Stimulated activated naive CD4-positive, alpha-beta T cell (primary cell): ENCODE measurements at regions not wholly inside any gene's neighbourhood (a gene's known extent, or its start where the extent isn't known, plus 50 kb on each side); places are given as distances from the start of the nearest gene placed in this dataset.

Source experiments
- DNase-seq, 6 experiments: peaks; one replicate each; lab custom pipeline; 2025; lab: John Stamatoyannopoulos, UW

DNA sequence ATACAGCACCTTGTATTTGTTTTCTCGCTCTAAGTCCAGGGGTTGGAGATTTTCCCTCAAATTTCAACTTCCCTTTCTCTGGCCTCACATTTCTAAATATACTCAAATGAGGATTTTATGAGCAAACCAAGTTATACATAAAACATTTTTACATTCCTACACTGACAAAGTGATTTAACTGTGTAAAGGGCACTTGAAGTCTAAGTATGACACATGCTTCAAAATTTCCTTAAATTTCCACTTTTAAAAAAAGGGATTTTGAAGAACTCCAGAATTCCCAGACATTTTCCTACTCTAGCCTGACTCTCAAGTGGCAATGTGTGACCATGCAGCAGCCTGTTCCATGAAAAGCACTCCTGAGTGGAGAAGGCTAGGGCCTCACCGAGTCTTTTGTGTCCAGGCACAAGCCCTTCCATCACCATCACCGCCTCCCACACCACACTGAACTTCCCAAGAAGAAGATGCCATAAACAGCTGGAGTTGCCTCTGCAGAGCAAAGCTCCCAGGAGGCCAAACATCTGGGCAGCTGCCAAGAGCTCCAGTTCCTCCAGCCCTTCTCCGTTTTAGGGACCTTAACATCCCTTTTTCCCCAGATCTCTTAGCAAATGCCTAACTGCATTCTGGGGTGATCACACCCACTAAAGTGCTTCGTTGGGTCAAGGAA lies 68.9 kb downstream of the NCR2 start:
- no peak for DNase-seq

DNA sequence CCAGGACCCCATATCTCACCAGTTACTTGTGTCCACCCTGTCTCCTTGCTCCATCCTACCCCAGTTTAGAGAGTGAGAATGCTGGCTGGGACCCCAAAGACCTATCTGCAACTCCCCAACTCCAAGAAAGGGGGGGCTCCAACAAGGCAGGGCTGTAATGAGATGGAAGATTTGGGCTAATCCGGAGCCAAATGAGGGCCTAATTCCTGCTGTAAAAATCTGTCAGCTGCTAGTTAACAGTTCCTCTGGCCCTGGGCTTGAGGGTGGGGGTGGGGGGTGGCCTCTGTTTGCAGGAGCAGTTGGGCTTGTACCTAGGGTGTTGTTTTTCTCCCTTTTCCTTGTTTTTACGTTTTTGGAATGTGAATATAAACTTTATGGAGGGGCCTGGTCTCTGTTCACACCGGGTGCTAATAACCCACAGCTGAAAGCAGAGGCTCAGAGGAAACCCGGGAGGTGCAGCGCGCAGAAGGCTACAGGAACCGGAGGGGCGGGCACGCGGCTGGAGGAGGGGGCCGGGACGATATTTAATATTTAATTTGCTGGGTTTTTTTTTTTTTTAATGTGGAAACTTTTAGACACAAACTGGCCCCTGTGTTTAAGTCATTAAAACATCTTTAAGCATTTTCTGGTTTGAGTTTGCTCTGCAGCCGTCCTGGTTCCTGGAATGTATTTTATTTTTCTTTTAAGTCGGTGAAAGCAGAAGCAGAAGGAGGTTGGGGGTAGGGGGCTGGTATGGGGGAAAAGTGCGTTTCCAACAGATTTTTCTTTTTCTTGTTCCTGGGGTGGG lies 70.7 kb downstream of the NCR2 start:
- DNase-seq: no peak

DNA sequence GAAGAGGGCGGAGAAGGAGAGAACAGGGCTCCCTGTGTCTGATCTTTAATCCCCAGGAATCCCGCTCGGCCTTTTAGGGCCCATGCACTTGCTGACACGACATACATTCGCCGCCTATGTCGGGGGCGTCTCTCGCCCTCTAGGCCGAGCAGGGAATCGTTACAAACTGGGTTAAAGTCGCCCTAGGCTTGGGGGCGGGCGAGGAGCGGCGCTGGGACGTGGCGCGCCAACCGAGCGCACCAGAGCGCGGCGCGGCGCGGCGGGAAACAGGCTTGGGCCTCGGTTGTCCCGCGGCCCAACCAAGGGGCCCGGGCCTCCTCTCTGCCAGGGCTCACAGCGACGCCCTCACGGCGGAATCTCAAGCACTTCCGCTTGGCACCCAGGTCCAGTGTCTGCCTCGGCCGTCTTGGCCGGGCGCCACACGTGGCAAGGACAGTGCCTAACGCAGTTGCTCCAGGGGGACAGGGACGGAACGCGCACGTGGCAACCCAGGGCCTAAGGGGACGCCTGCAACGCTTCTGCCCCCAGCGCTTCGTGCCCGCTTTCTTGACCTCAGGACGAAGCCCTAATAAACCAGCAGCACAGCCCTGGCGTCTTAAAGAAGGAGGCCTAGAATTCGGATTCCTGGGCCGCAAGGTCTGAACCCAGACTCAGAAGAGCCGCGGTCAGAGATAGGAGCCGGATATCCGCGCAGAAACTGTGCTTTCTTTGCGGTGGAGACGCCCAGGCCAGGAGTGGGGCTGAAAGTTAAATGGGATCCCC lies 71.5 kb downstream of the NCR2 start:
- DNase-seq: no peak

DNA sequence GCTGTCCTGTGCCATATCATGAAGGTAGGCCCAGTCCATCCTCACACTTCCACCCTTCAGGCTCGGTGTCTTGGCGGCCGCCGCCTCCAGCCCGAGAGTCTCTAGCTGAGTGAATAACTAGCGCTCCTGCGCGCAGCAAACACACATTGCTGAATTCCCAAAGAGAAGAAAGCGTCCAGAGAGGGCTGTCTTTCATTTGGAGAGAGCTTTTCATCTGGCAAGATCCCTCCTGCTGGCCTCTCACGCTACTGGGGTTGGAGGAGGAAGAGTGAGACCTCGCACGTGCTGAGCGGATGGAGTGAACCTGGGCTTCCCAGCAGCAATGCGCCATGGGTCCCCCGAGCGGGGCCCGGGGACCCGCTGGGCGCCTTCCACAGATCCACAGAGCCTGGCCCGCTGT lies 73.2 kb downstream of the NCR2 start:
- DNase-seq: no peak

DNA sequence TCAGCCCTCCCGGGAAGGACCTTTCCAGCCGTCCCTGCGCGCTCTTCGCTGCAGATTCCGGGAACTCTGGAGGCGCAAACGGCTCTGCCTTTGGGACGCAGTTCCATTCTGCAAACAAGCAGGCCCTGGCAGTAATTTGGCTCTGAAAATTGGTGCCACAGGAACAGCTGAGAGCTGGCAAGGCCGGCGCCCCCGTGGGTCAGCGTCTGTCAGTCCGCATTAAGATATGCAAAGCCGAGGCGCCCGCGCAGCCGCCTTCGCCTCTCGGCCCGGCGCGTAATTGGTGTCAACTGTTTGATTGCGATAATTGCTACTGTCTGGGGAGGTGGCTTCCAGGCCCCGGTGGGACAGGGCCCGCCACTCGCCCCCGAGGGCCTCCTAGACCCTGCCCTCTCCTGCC lies 73.6 kb downstream of the NCR2 start:
- no peak for DNase-seq

DNA sequence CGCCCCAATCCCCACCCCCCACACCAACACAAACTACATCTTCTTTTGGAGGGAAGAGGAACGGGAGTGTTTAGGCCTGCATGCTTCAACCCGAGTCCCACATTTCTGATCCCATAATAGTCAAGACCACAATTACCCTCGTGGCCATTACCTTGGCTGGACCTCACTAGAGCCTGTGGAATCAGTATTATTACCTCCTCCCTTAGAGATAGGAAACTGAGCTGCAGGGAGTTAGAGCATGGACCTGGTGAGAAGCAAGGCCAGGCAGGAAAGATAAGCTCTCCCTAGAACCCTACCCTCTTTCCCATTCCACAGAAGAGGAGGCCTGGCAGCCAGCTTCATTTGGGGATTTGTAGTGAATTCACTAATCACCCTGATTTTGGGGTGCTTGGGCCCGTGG lies 74.1 kb downstream of the NCR2 start:
- no peak for DNase-seq

DNA sequence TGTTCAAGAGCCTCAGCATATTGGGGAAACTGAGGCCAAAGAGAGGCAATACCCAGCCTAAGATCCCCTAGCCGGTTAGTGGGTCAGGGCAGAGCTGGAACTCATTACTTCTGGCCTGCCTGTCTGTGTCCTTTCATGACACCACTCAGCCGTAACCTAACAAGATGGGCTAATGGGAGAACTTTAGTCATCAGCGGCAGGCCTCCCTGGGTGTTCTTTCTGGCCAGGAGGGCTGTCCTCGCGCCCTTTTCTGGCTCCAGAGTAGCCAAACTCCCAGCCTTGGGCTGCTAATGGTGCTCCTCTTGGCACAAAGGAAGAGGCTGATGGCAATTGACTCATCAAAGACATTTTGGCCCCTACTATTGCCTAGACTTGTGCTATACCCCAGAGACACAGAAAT lies 76.6 kb downstream of the NCR2 start:
- no peak for DNase-seq

DNA sequence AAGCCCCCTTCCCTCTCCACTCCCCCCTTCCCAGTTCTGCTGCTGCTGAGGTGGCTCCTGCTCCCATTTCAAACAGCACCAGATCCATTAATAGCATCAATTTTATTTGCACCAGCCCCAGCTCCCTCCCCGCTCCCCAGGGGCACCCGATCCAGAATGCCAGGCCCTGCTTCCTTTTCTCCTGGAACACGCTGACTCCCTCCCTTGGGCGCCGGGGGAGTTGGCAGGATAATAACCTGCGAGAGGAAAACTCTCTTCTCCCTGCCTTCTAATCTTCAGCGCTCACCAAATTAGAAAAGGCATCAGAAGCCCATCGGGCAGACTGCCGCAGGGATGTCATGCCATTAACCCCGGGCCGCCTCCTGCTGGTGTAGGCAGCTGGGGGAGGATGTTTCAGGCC lies 77.8 kb downstream of the NCR2 start:
- no peak for DNase-seq

DNA sequence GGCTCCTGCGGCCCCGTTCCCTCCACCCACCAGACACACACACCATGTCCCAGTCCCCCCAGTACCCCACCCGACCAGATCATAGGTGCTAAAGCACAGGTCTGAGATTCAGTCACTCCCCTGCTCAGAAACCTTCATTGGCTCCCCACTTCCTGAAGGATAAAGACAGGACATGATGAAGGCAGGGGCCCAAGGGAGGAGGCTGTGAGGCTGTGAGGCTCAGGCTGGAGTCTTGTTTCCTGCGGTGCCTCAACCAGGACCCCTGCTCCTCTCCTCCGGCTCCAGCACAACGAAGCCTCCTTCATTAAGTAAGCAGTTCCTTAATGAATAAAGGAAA lies 81.1 kb downstream of the NCR2 start:
- DNase-seq: no peak

DNA sequence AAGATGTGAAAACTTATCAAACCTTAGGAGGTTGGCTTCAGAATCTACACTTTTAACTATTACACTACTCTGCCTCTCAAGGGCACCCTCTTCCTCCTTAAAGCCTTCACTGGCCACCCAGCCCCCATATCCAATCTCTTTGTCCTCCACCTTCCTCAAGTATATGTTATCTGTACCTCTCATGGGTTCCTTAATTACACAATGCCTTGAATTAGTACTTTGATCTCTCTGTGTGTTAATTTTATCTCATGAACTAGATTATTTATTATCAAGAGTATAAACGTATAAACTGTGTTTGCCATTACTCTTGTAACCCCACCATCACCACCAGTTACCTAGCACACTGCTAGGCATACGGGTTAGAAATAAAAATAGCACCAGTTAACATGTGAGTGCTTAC lies 83.3 kb downstream of the NCR2 start:
- no peak for DNase-seq

DNA sequence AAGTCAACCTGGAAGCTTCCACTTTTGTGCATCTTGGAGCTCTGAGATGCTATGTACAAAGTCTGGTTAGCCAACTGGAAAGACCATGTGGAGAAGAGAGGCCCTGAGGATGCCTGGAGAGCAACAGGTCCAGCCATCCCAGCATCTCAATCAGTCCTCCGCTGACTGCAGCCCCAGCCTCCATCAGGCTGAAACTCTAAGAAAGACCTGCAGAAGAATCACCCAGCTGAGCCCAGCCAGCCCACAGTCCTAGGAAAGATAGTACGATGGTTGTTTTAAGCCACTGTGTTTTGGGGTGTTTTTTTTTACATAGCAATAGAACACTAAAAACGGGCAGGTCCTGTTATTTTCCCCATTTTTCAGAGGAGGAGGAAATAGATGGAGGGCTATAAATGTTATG lies 84.0 kb downstream of the NCR2 start:
- no peak for DNase-seq

DNA sequence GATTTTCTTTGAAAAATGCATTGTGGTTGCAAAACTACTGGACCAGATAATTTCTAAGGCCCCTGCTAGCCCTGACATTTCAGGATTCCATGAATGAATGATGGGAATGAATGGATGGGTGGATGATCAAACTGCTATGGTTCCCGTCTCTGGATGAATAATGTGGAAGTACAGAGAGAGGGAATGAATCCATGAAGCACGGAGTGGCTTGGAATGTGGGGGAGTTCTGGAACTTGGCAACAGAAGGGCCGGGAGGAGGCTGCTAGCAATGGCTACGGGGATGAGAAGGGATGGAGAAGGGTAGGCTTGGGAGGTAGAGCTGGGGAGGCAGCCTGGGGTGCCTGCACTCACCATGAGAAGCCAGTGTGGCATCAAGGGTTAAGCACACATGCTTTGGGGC lies 84.8 kb downstream of the NCR2 start:
- no peak for DNase-seq

DNA sequence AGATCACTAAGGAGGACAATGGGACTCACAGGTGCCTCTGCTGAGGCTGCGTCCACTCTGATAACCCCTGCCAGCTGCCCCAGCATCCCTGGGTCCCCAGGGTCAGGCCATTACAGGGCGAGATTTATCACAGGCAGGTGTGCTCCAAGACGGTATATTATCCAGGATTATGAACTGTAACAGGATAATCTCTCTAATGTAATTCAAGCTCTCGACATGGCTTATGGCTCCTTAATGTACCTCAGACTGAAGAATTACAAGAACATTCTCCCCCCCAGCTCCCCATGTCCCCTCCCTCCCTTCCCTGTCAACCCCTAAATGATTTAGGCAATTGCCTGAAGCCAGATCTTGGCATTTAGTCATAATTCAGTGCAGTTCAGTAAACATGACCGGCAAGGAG lies 86.8 kb downstream of the NCR2 start:
- DNase-seq: no peak

DNA sequence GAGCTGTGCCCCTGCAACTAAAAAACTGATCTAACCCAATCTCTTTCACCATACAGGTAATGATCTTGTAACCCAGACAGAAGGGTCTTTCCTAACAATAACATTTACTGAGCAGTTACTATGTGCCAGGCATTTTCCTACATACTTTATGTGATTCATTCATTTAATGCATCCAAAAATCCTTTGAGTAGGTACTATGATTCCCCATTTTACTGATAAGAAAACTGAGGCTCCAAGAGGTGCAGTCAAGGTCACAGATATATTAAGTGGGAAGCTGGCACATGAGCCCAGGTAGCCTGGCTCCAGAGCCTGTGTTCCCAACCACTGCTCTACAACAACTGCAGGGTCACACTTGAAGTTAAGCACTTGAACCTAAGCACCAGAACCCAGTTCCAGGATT lies 87.6 kb downstream of the NCR2 start:
- DNase-seq: no peak

DNA sequence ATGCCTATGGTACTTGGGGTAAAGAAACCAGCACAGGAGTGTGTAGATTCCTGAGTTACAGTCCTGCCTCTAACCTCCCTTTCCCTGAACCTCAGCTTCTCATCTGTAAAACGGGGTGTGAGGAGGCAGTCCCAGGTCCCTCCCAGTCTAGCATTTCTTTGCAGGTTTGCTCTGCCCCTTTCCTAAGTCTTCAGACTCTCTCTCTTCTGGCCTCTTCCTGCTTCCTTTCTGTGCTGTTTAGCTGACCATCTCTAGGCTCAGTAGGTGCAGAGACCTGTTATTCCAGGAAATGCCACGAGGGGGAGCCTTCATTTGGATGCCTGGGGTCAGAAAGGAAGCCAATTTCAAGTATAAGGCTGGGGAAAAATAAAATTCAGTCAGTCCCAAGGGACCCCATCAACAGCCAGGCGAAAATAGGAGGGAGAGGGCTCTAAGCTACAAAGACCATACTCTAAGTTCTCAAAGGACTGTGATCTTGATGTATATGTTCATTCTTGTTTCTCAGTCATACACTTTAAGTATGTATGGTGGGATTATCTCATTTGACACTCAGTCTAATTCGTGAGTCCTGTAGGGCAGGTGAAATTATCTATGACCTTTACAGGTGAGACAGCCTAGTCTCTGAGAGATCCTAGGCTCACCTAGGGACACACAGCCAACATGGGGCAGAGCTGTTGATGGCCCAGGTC lies 89.1 kb downstream of the NCR2 start:
- peak; percentile 28 to 81 (median 59) for DNase-seq

DNA sequence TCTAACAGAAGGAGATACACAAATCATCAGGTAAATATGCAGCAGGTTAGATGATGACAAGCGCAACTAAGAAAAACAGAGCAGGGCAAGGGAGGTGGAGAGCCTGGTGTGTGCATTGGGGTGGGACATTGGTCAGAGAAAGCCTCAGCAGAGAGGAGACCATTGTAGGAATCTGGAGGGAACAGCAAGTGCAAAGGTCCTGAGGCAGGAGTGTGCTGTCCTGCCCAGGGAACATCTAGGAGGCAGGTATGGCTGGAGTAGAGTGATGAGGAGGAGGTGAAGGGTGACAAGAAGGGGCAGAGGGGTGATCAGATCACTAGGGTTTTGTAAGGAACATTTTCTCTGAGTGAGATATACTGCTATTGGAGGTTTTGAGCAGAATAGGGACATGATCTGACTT lies 90.1 kb downstream of the NCR2 start:
- DNase-seq: no peak

DNA sequence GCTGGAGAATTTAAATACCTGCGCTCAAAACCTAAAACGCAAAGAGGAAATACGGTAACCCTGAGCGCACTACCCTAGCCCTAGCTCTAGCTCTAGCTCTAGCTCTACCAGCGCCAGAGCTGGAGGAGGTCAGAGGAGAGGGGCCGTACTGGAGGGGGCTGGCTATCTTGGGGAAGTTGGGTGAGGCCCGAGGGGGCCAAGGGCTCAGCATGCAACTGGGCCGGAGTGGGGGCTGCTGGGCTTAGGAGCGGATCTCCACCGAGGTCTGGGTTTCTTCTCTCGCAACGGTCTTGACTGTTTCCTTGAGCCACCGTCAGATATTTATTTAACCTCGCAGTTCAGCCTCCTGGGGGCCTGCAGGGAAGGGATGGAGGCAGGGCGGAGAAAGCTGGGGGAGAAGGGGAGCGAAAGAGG lies 91.0 kb downstream of the NCR2 start:
- DNase-seq: peak in 2 of 6 experiments; percentile 2 to 20

DNA sequence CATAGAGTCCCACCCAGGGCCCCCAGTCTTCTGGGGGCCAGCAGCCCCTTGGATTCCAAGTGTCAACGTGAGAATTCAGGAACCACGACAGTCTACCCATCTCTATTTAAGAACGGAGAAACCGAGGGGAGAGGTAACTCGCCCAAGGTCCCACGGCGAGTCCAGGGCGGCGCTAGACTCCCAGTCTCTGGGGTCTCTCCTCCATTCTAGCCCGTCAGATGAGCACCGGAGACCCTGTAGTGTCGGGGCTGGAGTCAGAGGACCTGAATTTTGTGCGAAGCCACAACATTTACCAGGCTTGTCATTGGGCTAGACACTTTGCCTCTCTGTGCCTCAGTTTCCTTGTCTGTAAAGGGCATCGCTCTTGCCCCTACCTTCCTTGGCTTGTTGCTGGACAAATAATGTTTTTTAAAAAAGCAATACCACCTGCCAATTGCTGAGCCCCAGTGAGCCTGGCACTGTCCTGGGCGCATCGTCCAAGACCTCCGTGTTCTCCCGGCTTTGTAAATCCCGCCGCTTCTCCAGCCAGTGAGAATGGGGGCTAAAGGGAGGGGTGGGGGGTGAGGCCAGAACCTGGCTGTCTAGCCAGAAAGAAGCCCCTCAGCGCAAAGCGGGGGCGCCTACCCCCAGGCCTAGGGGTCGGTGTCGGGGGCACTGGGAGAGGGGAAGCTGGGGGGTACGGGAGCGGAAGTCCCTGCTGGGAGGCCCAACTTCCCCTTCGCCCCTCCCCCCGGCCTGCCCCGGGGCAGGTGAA lies 91.7 kb downstream of the NCR2 start:
- no peak for DNase-seq

DNA sequence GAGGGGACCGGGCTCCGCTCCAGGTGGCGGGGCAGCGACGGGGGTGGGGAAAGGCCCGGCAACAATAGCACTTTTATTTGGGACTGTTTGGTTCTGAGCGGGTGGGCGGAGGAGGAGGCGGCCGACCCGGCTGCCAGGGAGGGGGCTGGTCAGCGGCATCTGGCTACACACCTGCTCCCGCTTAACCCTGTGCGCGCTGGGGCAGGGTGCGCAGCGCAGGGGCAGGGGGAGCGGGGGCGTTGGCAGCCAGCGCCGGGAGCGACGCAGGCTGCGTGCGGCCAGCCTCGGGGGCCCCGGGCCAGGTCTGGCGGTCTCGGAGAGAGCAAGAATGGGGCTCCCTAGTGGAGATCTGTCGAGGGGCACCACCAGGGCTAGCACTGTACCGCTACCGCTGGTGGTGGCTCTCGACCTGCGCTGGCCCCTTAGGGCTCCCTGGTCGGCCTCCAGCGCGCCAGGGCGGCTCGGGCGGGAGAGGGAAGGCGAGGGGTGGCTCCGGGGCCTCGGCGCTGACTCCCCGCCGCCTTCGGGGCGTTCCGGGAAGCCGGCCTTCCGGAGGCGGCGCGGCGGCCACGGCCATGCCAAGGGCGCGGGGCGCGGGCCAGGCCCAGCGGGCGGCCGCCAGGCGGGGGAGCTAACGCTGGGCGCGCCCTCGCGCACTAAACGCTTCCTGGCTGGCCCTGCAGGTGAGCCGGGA lies 92.4 kb downstream of the NCR2 start:
- DNase-seq: peak in 1 of 6 experiments; percentile 12

DNA sequence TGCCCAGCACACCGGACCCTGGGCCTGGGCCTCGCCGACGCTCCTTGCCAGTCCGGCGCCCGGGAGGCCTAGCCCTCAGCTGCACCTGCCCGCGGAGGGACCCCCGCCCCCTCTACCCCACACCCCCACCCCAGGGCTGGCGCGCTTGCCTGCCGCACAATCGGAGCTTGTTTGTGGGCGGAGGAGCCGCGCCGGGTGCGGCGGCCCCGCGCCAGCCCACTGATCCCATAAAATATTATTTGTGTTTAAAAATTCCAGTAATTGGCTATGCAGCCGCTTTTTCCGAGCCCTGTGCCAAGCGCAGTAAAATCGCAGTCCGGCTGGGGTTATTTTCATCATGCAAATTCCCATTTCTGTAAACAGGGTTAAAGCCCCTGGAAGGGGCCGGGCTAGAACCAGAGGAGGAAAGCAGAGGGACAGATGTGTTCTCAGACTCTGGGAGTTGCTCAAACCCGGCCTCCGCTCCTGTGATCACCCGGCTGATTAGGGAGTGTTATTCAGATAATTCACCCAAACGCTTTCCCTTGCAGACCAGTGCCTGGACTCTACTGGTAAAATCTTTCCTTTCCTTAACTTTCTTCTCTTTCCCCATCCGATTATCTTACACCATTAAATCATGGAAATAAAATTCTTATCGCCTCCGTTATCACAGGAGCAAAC lies 93.1 kb downstream of the NCR2 start:
- no peak for DNase-seq

DNA sequence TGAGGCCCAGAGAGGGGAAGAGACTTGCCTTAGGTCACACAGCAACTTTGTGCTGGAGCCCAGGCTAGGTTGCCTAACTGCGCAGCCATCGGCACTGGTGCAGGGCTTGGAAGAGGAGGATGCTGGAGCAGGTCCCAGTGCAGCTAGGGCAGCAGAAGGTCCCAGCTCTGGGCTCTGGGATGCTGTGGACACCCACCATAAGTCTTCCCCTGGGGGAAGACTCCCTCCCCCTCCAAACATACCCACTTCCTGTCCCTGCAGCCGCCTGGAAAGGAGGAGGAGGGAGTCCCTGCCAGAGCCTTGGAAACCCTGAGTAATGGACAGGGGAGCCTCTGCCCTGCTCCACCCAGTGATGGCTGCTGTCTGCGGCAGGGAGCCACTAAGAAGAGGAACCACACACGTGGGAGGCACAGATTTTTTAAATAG lies 93.6 kb downstream of the NCR2 start:
- DNase-seq: no peak
